HCT116 (cell line): ENCODE measurements at regions not wholly inside any gene's neighbourhood (a gene's known extent, or its start where the extent isn't known, plus 50 kb on each side); places are given as distances from the start of the nearest gene placed in this dataset.

Experiments
- ATAC-seq: fragments of 200-7000 bp; cut with Tn5 transposase; 2 replicates; pipeline ENCODE4 v1.9.1; 2020; ENCODE audit warnings: mild to moderate bottlenecking, moderate library complexity
- BruUV-seq: library from RNA; stranded (reverse); fragments of 400-500 nt; replicated peaks from 2 replicates; lab custom pipeline; 2021; lab: Mats Ljungman, UMichigan
- CTCF ChIA-PET: fragments of 300-600 bp; sonication (Branson Sonifier 250); formaldehyde crosslinking; loops from one replicate; lab custom pipeline; 2021; ENCODE audit warnings: antibody characterized with exemption; lab: Charles Lee
- POLR2A ChIA-PET: fragments of 300-600, 350-600 bp; sonication (Branson Sonifier 250); formaldehyde crosslinking; loops from one replicate; lab custom pipeline; 2021; ENCODE audit warnings: antibody characterized with exemption; lab: Charles Lee
- RAD21 ChIA-PET, 2 experiments: fragments of 300-600 bp; sonication (Branson Sonifier 250); formaldehyde crosslinking; loops; one replicate each; lab custom pipeline; 2023; ENCODE audit warnings: low total read pairs in 2 of 2; ENCODE audit not compliant: uncharacterized antibody in 2 of 2, unreplicated experiment in 2 of 2, low non-redundant PET in 1 of 2; lab: Charles Lee
- DNase-seq: peaks from one replicate; pipeline ENCODE4 v3.0.0-alpha.2; 2010; ENCODE audit warnings: low read depth, low spot score
- H2AFZ ChIP-seq: fragments of 200-600 bp; shearing (Covaris generic), sonication (generic); 2 replicates; pipeline ENCODE4 v1.6.1; 2017; ENCODE audit warnings: low read depth, mixed run types, mixed read lengths, antibody characterized with exemption, low read length; ENCODE audit not compliant: poor library complexity, severe bottlenecking
- H3K27ac ChIP-seq: 2 replicates; pipeline ENCODE4 v1.5.1; 2012; ENCODE audit warnings: low read depth, low read length
- H3K27me3 ChIP-seq: fragments of 200-600 bp; sonication (generic); 2 replicates; pipeline ENCODE4 v1.6.1; 2016; ENCODE audit warnings: mixed run types, low read length, mixed read lengths; ENCODE audit not compliant: insufficient read depth
- H3K36me3 ChIP-seq, 2 experiments: fragments of 200-500 bp in 1 of 2; fragments of 200-600 bp in 1 of 2; sonication (Bioruptor generic) in 1 of 2; sonication (generic) in 1 of 2; 2 replicates each; pipeline versions ENCODE4 v1.5.1 to v1.6.1; 2014 to 2016; ENCODE audit warnings: low read length in 2 of 2, inconsistent platforms in 1 of 2, mixed read lengths in 1 of 2, mixed run types in 1 of 2; ENCODE audit not compliant: insufficient read depth in 2 of 2, control insufficient read depth in 1 of 2
- H3K4me1 ChIP-seq, 2 experiments: fragments of 200-600 bp in 1 of 2; sonication (generic) in 1 of 2; 2 replicates each; pipeline versions ENCODE4 v1.5.1 to v1.6.1; 2012 to 2017; ENCODE audit warnings: low read length in 2 of 2, inconsistent platforms in 1 of 2, mild to moderate bottlenecking in 1 of 2, mixed read lengths in 1 of 2, mixed run types in 1 of 2, moderate library complexity in 1 of 2; ENCODE audit not compliant: insufficient read depth in 2 of 2, control insufficient read depth in 1 of 2
- H3K4me2 ChIP-seq: fragments of 200-600 bp; sonication (generic); 2 replicates; pipeline ENCODE4 v1.6.1; 2017; ENCODE audit warnings: mixed run types, low read length, mixed read lengths
- H3K4me3 ChIP-seq, 2 experiments: fragments of 200-600 bp in 1 of 2; sonication (generic) in 1 of 2; replicated peaks in 1 of 2; 2 replicates each; pipeline ENCODE4 v1.5.1; 2011 to 2016; ENCODE audit warnings: low read length in 2 of 2, control low read depth in 1 of 2, low read depth in 1 of 2, mild to moderate bottlenecking in 1 of 2, mixed read lengths in 1 of 2, mixed run types in 1 of 2
- H3K79me2 ChIP-seq: fragments of 200-600 bp; sonication (generic); 2 replicates; pipeline ENCODE4 v1.6.1; 2017; ENCODE audit warnings: mild to moderate bottlenecking, mixed run types, low read length, moderate library complexity, mixed read lengths; ENCODE audit not compliant: insufficient read depth
- H3K9ac ChIP-seq: fragments of 200-600 bp; sonication (generic); 2 replicates; pipeline ENCODE4 v1.6.1; 2016; ENCODE audit warnings: low read length, mixed read lengths
- H3K9me2 ChIP-seq: fragments of 200-600 bp; sonication (generic), shearing (Covaris generic); 2 replicates; pipeline ENCODE4 v1.6.1; 2017; ENCODE audit warnings: mixed run types, mild to moderate bottlenecking, moderate library complexity; ENCODE audit not compliant: insufficient read depth
- H3K9me3 ChIP-seq, 2 experiments: fragments of 200-500 bp in 1 of 2; fragments of 200-600 bp in 1 of 2; sonication (Bioruptor generic) in 1 of 2; sonication (generic) in 1 of 2; 2 replicates each; pipeline ENCODE4 v1.6.1; 2014 to 2017; ENCODE audit warnings: low read length in 2 of 2, mixed read lengths in 2 of 2, inconsistent platforms in 1 of 2, low read depth in 1 of 2, mild to moderate bottlenecking in 1 of 2, mixed run types in 1 of 2, moderate library complexity in 1 of 2; ENCODE audit not compliant: control insufficient read depth in 1 of 2, insufficient read depth in 1 of 2
- H4K20me1 ChIP-seq: fragments of 200-600 bp; sonication (generic), shearing (Covaris generic); 2 replicates; pipeline ENCODE4 v1.6.1; 2017; ENCODE audit warnings: mixed run types, mild to moderate bottlenecking, moderate library complexity; ENCODE audit not compliant: insufficient read depth
- CTCF ChIP-seq, 3 experiments: fragments of 200-600 bp in 1 of 3; sonication (generic) in 1 of 3; IDR thresholded peaks in 2 of 3; conservative IDR thresholded peaks in 1 of 3; 2 replicates each; pipeline ENCODE4 v1.5.1; 2012 to 2017; ENCODE audit warnings: low read depth in 2 of 3, low read length in 2 of 3, antibody characterized with exemption in 1 of 3, borderline replicate concordance in 1 of 3, control low read depth in 1 of 3, mild to moderate bottlenecking in 1 of 3, mixed read lengths in 1 of 3, mixed run types in 1 of 3, moderate library complexity in 1 of 3; ENCODE audit not compliant: insufficient read depth in 1 of 3
- EZH2 ChIP-seq: fragments of 200-600 bp; sonication (generic); IDR thresholded peaks from 2 replicates; pipeline ENCODE4 v1.6.1; 2017; ENCODE audit warnings: antibody characterized with exemption, mixed run types
- POLR2AphosphoS5 ChIP-seq: IDR thresholded peaks from 2 replicates; pipeline ENCODE4 v1.6.1; 2011; ENCODE audit warnings: mild to moderate bottlenecking, low read depth, low read length, moderate library complexity
- RAD21 ChIP-seq: IDR thresholded peaks from 2 replicates; pipeline ENCODE4 v1.6.1; 2012; ENCODE audit warnings: low read depth, mild to moderate bottlenecking
- REST ChIP-seq: IDR thresholded peaks from 2 replicates; pipeline ENCODE4 v1.6.1; 2012; ENCODE audit warnings: low read depth
- SRF ChIP-seq: IDR thresholded peaks from 2 replicates; pipeline ENCODE4 v1.6.1; 2012; ENCODE audit warnings: low read depth
- YY1 ChIP-seq: IDR thresholded peaks from 2 replicates; pipeline ENCODE4 v1.6.1; 2011; ENCODE audit warnings: low read length, low read depth, moderate library complexity, mild to moderate bottlenecking; ENCODE audit not compliant: insufficient replicate concordance; ENCODE audit errors: extremely low read depth
- ZNF274 ChIP-seq: fragments of 200-500 bp; sonication (Bioruptor generic); IDR thresholded peaks from 2 replicates; pipeline ENCODE4 v1.6.1; 2014; ENCODE audit warnings: mild to moderate bottlenecking, low read depth, low read length, inconsistent platforms
- intact Hi-C: fragments of 100-400 bp; cut with micrococcal nuclease; formaldehyde crosslinking; loops from 2 replicates; pipeline ENCODE4 v1.10.0; 2022

- no peak overlapping the region for H3K4me3 ChIP-seq
- H3K27me3 ChIP-seq, result no peaks in the 10 kb centered on the region
- no TSS peak for BruUV-seq
- H3K79me2 ChIP-seq, result no peaks in the 10 kb centered on the region
- no peaks in the 10 kb centered on the region for H3K9me2 ChIP-seq
- no peaks in the 10 kb centered on the region for H4K20me1 ChIP-seq
- ChIA-PET RAD21 (no interaction called here), CTCF (no interaction called here), POLR2A (no interaction called here)
- no peak overlapping the region for H3K4me2 ChIP-seq
- intact Hi-C loops, result no loop called here
- no peak overlapping the region for H3K27ac ChIP-seq
- H3K36me3 ChIP-seq, result no peaks in the 10 kb centered on the region
- H3K9me3 ChIP-seq, result no peaks in the 10 kb centered on the region
- no peak for TF ChIP-seq YY1
- TF ChIP-seq CTCF (IDR thresholded peaks at IDR 0.05 in 2 of 3, conservative IDR thresholded peaks at IDR 0.05 in 1 of 3; ENCODE audit: borderline replicate concordance in 1 of 3, insufficient read depth in 1 of 3, low read depth in 2 of 3, low read length in 2 of 3), result no peak
- no peak for TF ChIP-seq REST
- TF ChIP-seq SRF, result no peak
- TF ChIP-seq RAD21, result no peak
- no peak for TF ChIP-seq POLR2AphosphoS5
- no peak for TF ChIP-seq EZH2
- no peak for TF ChIP-seq ZNF274
- ATAC-seq (no peak), DNase-seq (no peak)
- H2AFZ ChIP-seq, result no peak overlapping the region
- peaks cover 0 to 7% of the 10 kb centered on the region in 2 experiments; a peak in 2 of 4 replicates for H3K4me1 ChIP-seq
- H3K9ac ChIP-seq, result no peak overlapping the region
Observed at GRCh38 chr3:41050144-41050543, 149.2 kb upstream of the CTNNB1 start.
